ENCODE measurements at regions not wholly inside any gene's neighbourhood (a gene's known extent, or its start where the extent isn't known, plus 50 kb on each side); places are given as distances from the start of the nearest gene placed in this dataset.

GRCh38 chr18:22630980-22631379 is 213.3 kb upstream of the CTAGE1 start:
- Mint-ChIP-seq H3K27ac (no peak overlapping the region), H3K36me3 (no peaks in the 10 kb centered on the region), H3K9me3 (peaks cover 4% of the 10 kb centered on the region; the same call in 1 of the 2 replicates), H3K4me3 (no peak overlapping the region), H3K27me3 (ENCODE audit: low read depth) (no peaks in the 10 kb centered on the region), H3K4me1 (0 out of 2 replicates have a peak, but pooled peaks cover 3% of the 10 kb centered on the region)
- ChIA-PET CTCF (no interaction called here), POLR2A (no interaction called here)
- TF ChIP-seq IRF1 (CRISPR knock-in tag; IDR thresholded peaks at IDR 0.05) (no peak), FOXP1 (CRISPR knock-in tag; IDR thresholded peaks at IDR 0.05; ENCODE audit: borderline replicate concordance) (no peak), ZSCAN18 (CRISPR knock-in tag; IDR thresholded peaks at IDR 0.05) (no peak), GRHL2 (CRISPR knock-in tag; IDR thresholded peaks at IDR 0.05; ENCODE audit: insufficient replicate concordance, severe bottlenecking) (no peak), GTF2I (CRISPR knock-in tag; conservative IDR thresholded peaks at IDR 0.05) (no peak)
- DNase-seq (ENCODE audit: low spot score) (no peak), ATAC-seq (no peak)

- CTCF ChIA-PET = no interaction called here
- no peak overlapping the region for H3K27ac Mint-ChIP-seq
- TF ChIP-seq ATF3 (CRISPR knock-in tag; conservative IDR thresholded peaks at IDR 0.05) = no peak
- TF ChIP-seq TEAD1 (CRISPR knock-in tag; IDR thresholded peaks at IDR 0.05) = no peak
- TF ChIP-seq ZSCAN18 (CRISPR knock-in tag; IDR thresholded peaks at IDR 0.05) = no peak
- no peak for TF ChIP-seq ZBTB21 (CRISPR knock-in tag; IDR thresholded peaks at IDR 0.05; ENCODE audit: borderline replicate concordance)
- no peak for TF ChIP-seq E2F5 (CRISPR knock-in tag; IDR thresholded peaks at IDR 0.05)
- TF ChIP-seq HMGA2 (CRISPR knock-in tag; IDR thresholded peaks at IDR 0.05) = no peak
- no peak for TF ChIP-seq ZNF281 (CRISPR knock-in tag; IDR thresholded peaks at IDR 0.05)
- TF ChIP-seq GABPB1 (CRISPR knock-in tag; IDR thresholded peaks at IDR 0.05) = no peak
- no peak for TF ChIP-seq GTF2I (CRISPR knock-in tag; conservative IDR thresholded peaks at IDR 0.05)
- no peak for TF ChIP-seq STAT6 (CRISPR knock-in tag; conservative IDR thresholded peaks at IDR 0.05; ENCODE audit: low read depth)
- no peak for TF ChIP-seq FOXK1 (CRISPR knock-in tag; IDR thresholded peaks at IDR 0.05)
- TF ChIP-seq CDX4 (CRISPR knock-in tag; IDR thresholded peaks at IDR 0.05; ENCODE audit: borderline replicate concordance) = no peak
- TF ChIP-seq ZNF532 (CRISPR knock-in tag; IDR thresholded peaks at IDR 0.05; ENCODE audit: borderline replicate concordance) = no peak
- no peak for TF ChIP-seq USF2 (CRISPR knock-in tag; IDR thresholded peaks at IDR 0.05)
These were observed 214.5 kb upstream of the CTAGE1 start for GRCh38 chr18:22632191-22632590.

More at GRCh38 chr18:22632191-22632590, 214.5 kb upstream of the CTAGE1 start:
- no peak overlapping the region for H3K4me3 Mint-ChIP-seq
- 0 out of 2 replicates have a peak, but pooled peaks cover 3% of the 10 kb centered on the region for H3K4me1 Mint-ChIP-seq
- POLR2A ChIA-PET = no interaction called here
- no peaks in the 10 kb centered on the region for H3K27me3 Mint-ChIP-seq (ENCODE audit: low read depth)
- no peak for DNase-seq (ENCODE audit: low spot score)
- no peaks in the 10 kb centered on the region for H3K36me3 Mint-ChIP-seq
- H3K9me3 Mint-ChIP-seq = peaks cover 4% of the 10 kb centered on the region; the same call in 1 of the 2 replicates
- no peak for ATAC-seq

Measured in WTC11 (cell line).